HG03469 (cell line): ENCODE measurements at regions not wholly inside any gene's neighbourhood (a gene's known extent, or its start where the extent isn't known, plus 50 kb on each side); places are given as distances from the start of the nearest gene placed in this dataset.

Experiments
- ATAC-seq: cut with Tn5 transposase; IDR thresholded peaks from one replicate; pipeline ENCODE4 v1.9.1; 2021; ENCODE audit warnings: mild to moderate bottlenecking, moderate library complexity, moderate number of reproducible peaks; ENCODE audit not compliant: unreplicated experiment

GRCh38 chr12:68505970-68506369, 104.7 kb upstream of the RAP1B start:
- ATAC-seq, result no peak

GRCh38 chr12:68506619-68507018, 104.1 kb upstream of the RAP1B start:
- ATAC-seq, result no peak

- no peak for ATAC-seq
These were observed 103.0 kb upstream of the RAP1B start for GRCh38 chr12:68507657-68508056.

- ATAC-seq, result no peak
These were observed 102.1 kb upstream of the RAP1B start for GRCh38 chr12:68508576-68508975.

GRCh38 chr12:68509242-68509641, 101.5 kb upstream of the RAP1B start:
- no peak for ATAC-seq

GRCh38 chr12:68510397-68510796, 100.3 kb upstream of the RAP1B start:
- no peak for ATAC-seq

- ATAC-seq, result no peak
These were observed 95.8 kb upstream of the RAP1B start for GRCh38 chr12:68514807-68515411.

GRCh38 chr12:68515793-68516192, 94.9 kb upstream of the RAP1B start:
- ATAC-seq, result no peak

- ATAC-seq, result no peak
These were observed 89.3 kb upstream of the RAP1B start for GRCh38 chr12:68521321-68521839.

- no peak for ATAC-seq
These were observed 88.7 kb upstream of the RAP1B start for GRCh38 chr12:68521848-68522502.

GRCh38 chr12:68529466-68529865, 81.2 kb upstream of the RAP1B start:
- no peak for ATAC-seq

GRCh38 chr12:68529869-68530268, 80.8 kb upstream of the RAP1B start:
- no peak for ATAC-seq

- no peak for ATAC-seq
These were observed 80.4 kb upstream of the RAP1B start for GRCh38 chr12:68530299-68530698.

GRCh38 chr12:68530965-68531364, 79.7 kb upstream of the RAP1B start:
- no peak for ATAC-seq

GRCh38 chr12:68532204-68532886, 78.4 kb upstream of the RAP1B start:
- ATAC-seq, result no peak

- ATAC-seq, result no peak
These were observed 77.8 kb upstream of the RAP1B start for GRCh38 chr12:68532887-68533248.

GRCh38 chr12:68534108-68534507, 76.6 kb upstream of the RAP1B start:
- no peak for ATAC-seq

GRCh38 chr12:68536885-68537485, 73.7 kb upstream of the RAP1B start:
- no peak for ATAC-seq

- no peak for ATAC-seq
These were observed 73.1 kb upstream of the RAP1B start for GRCh38 chr12:68537571-68537970.

- ATAC-seq, result no peak
These were observed 71.7 kb upstream of the RAP1B start for GRCh38 chr12:68538726-68539614.

GRCh38 chr12:68539615-68539952, 71.1 kb upstream of the RAP1B start:
- no peak for ATAC-seq
